ENCODE measurements at regions not wholly inside any gene's neighbourhood (a gene's known extent, or its start where the extent isn't known, plus 50 kb on each side); places are given as distances from the start of the nearest gene placed in this dataset.

DNA sequence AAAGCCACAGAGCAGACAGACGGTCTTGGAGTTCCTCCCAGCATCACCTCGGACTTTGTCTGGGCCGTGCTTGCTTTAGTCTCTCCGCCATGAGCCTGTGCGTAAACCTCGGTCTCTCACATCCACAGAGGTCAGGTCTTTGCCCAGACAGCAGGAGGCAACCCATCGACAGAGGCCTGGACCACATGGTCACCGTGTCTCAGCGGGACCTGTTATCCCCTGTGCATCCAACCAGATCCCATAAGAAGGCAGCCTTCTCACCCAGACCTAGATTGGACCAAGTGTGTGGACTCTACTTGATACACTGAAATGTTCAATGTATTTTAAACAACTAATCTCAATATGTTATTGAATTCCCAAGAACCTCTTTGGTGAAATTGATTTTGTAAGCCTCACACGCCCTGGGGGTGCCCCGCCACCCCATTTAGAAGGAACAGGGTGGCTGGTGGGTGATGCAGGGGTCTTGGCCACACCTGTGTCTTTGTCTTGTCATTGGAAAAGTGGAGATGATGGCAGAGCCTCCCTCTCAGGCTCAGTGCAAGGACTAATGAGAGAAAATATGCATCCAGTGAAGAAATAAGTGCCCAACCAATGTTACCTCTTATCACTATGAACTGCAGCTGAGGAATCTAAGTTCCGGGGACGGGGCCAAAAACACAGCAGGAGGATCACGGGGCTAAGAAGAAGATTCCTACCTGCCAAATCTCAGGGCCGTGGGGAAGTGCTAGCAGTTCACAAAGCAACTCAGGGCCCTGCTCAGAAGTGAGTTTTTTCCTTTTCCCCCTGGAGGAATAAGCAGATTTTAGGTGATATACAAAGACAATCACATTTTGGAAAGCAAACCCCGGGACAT is 101.6 kb upstream of the BACE2 start:
- no peaks in the 10 kb centered on the region for H3K27me3 ChIP-seq (replicated peaks; ENCODE audit: control insufficient read depth, insufficient read depth, low read length)
- no peak overlapping the region for H3K4me3 ChIP-seq (replicated peaks; ENCODE audit: low read depth, low read length)
- no peaks in the 10 kb centered on the region for H3K36me3 ChIP-seq (ENCODE audit: control insufficient read depth, insufficient read depth, low read length)
- TF ChIP-seq, protein P1, sequence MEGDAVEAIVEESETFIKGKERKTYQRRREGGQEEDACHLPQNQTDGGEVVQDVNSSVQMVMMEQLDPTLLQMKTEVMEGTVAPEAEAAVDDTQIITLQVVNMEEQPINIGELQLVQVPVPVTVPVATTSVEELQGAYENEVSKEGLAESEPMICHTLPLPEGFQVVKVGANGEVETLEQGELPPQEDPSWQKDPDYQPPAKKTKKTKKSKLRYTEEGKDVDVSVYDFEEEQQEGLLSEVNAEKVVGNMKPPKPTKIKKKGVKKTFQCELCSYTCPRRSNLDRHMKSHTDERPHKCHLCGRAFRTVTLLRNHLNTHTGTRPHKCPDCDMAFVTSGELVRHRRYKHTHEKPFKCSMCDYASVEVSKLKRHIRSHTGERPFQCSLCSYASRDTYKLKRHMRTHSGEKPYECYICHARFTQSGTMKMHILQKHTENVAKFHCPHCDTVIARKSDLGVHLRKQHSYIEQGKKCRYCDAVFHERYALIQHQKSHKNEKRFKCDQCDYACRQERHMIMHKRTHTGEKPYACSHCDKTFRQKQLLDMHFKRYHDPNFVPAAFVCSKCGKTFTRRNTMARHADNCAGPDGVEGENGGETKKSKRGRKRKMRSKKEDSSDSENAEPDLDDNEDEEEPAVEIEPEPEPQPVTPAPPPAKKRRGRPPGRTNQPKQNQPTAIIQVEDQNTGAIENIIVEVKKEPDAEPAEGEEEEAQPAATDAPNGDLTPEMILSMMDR (IDR thresholded peaks at IDR 0.05; ENCODE audit: insufficient read depth, low read length, poor library complexity, severe bottlenecking): no peak
- no peak for DNase-seq (ENCODE audit: extremely low read depth, insufficient read length)

DNA sequence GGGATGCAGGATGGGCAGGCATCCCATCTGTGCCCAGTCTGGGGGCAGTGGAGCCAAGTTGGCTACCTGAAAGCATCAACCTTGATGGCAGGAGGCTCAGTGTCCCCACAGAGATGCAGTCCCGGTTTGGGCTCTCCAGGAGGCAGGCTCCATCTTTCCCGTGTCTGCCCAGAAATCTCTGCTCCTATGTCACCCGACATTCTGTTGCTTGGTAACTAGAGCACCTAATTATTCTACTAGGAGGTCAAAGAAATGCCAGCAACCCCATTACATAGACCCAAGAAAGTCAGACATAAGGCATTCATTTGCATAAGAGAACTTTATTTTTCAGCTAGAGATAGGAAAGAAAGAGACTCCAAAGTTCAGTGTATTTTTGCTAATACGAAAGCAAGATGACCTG is 100.3 kb upstream of the BACE2 start:
- Histone ChIP-seq H3K4me3 (replicated peaks; ENCODE audit: low read depth, low read length) (no peak overlapping the region), H3K36me3 (ENCODE audit: control insufficient read depth, insufficient read depth, low read length) (no peaks in the 10 kb centered on the region), H3K27me3 (replicated peaks; ENCODE audit: control insufficient read depth, insufficient read depth, low read length) (no peaks in the 10 kb centered on the region)
- no peak for DNase-seq (ENCODE audit: extremely low read depth, insufficient read length)
- TF ChIP-seq, protein P1 (IDR thresholded peaks at IDR 0.05; ENCODE audit: insufficient read depth, low read length, poor library complexity, severe bottlenecking): no peak

DNA sequence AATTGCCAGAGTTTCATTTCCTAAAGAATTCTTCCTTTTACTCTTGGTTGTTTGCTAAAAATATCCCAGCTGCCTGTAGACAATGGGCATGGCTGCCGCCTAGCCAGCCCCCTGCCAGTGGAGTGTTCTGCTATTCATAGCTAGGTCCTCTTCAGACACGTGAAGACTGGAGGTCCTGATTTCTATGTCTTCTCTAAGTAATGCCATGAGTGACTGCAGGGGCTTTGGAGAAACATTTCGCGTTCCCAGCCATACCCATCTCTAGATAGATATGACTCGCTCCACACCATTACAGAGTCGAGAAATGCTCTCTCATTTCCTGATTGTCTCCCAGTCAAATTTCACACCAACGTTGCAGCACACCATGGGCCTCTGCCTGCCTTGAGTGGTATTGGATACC is 99.5 kb upstream of the BACE2 start:
- no peaks in the 10 kb centered on the region for H3K27me3 ChIP-seq (replicated peaks; ENCODE audit: control insufficient read depth, insufficient read depth, low read length)
- no peaks in the 10 kb centered on the region for H3K36me3 ChIP-seq (ENCODE audit: control insufficient read depth, insufficient read depth, low read length)
- TF ChIP-seq, protein P1 (IDR thresholded peaks at IDR 0.05; ENCODE audit: insufficient read depth, low read length, poor library complexity, severe bottlenecking): no peak
- H3K4me3 ChIP-seq (replicated peaks; ENCODE audit: low read depth, low read length): no peak overlapping the region
- no peak for DNase-seq (ENCODE audit: extremely low read depth, insufficient read length)

DNA sequence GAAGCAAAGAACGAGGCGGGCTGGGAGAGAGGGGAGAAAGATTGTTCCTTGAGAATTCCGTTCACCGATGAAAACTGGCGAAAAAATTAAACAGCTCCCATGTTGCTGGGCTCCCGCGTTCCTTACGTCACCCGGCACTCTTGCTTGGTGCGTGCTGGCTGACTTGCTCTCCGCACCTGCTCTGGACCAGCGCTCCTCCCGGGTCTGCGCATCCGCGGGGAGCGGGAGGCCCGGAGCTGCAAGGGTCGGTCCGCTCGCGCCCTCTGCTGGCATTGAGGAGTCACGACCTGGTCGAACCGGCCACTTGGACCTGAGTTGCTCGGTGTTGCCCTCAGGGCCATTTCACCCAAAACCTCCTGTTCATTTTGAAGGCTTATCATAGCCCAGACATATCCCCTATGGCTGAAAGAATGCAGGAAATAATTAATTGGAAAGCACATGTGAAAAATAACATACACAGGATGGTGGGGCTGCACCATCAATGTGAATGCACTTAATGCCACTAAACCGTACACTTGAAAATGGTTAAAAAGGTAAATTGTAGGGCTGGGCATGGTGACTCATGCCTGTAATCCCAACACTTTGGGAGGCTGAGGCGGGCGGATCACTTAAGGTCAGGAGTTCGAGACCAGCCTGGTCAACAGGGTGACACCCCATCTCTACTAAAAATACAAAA is 98.9 kb upstream of the BACE2 start:
- DNase-seq (ENCODE audit: extremely low read depth, insufficient read length): peak; percentile 14
- Histone ChIP-seq H3K36me3 (ENCODE audit: control insufficient read depth, insufficient read depth, low read length) (no peaks in the 10 kb centered on the region), H3K27me3 (replicated peaks; ENCODE audit: control insufficient read depth, insufficient read depth, low read length) (no peaks in the 10 kb centered on the region), H3K4me3 (replicated peaks; ENCODE audit: low read depth, low read length) (no peak overlapping the region)
- TF ChIP-seq, protein P1 (IDR thresholded peaks at IDR 0.05; ENCODE audit: insufficient read depth, low read length, poor library complexity, severe bottlenecking): peak; percentile 78

DNA sequence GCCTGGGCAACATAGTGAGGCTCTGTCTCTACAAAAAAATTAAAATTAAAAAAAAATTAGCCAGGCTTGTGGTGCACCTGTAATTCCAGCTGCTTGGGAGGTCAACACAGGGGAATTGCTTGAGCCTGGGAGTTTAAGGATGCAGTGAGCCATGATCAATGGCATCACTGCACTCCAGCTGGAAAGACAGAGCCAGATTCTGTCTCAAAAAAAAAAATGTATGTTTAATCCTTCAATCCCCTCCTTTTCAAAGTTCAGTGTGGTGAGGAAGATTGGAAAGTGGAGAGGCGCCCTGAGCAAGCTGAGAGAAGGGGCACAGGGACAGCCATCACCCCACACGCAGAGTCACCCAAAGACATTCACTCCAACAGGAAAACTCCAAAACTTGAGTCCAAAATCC is 97.7 kb upstream of the BACE2 start:
- Histone ChIP-seq H3K4me3 (replicated peaks; ENCODE audit: low read depth, low read length) (no peak overlapping the region), H3K27me3 (replicated peaks; ENCODE audit: control insufficient read depth, insufficient read depth, low read length) (no peaks in the 10 kb centered on the region), H3K36me3 (ENCODE audit: control insufficient read depth, insufficient read depth, low read length) (no peaks in the 10 kb centered on the region)
- no peak for DNase-seq (ENCODE audit: extremely low read depth, insufficient read length)
- TF ChIP-seq, protein P1 (IDR thresholded peaks at IDR 0.05; ENCODE audit: insufficient read depth, low read length, poor library complexity, severe bottlenecking): no peak

Measured in GM06990 (cell line).